ENCODE measurements at regions not wholly inside any gene's neighbourhood (a gene's known extent, or its start where the extent isn't known, plus 50 kb on each side); places are given as distances from the start of the nearest gene placed in this dataset.

- TF ChIP-seq, protein P1, sequence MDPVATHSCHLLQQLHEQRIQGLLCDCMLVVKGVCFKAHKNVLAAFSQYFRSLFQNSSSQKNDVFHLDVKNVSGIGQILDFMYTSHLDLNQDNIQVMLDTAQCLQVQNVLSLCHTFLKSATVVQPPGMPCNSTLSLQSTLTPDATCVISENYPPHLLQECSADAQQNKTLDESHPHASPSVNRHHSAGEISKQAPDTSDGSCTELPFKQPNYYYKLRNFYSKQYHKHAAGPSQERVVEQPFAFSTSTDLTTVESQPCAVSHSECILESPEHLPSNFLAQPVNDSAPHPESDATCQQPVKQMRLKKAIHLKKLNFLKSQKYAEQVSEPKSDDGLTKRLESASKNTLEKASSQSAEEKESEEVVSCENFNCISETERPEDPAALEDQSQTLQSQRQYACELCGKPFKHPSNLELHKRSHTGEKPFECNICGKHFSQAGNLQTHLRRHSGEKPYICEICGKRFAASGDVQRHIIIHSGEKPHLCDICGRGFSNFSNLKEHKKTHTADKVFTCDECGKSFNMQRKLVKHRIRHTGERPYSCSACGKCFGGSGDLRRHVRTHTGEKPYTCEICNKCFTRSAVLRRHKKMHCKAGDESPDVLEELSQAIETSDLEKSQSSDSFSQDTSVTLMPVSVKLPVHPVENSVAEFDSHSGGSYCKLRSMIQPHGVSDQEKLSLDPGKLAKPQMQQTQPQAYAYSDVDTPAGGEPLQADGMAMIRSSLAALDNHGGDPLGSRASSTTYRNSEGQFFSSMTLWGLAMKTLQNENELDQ (CRISPR knock-in tag; IDR thresholded peaks at IDR 0.05; ENCODE audit: borderline replicate concordance): no peak
- no peak for TF ChIP-seq ELF4 (CRISPR knock-in tag; IDR thresholded peaks at IDR 0.05; ENCODE audit: borderline replicate concordance)
Observed at GRCh38 chr13:65133094-65133493, 2097.0 kb downstream of the PCDH9 start.
